ENCODE measurements at regions not wholly inside any gene's neighbourhood (a gene's known extent, or its start where the extent isn't known, plus 50 kb on each side); places are given as distances from the start of the nearest gene placed in this dataset.

DNA sequence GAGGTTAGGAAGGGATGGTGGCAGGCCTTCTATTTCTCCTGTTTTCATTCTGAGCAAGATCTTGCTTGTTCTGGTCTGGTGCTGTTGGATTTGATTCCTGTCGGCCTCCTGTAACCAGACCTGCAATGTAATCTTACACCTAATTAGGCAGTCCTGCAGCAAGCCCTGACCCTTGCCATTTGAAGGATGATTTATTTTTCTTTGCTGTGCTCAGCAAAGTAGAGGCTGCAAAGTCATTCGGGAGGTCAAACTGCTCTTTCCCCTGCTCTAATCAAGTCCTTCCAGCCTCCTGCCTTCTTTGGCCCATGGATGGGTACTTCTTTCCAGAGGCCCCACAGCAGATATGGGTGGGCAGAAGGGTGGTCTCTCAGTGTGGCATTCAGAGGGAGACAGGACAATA, 417.7 kb upstream of the USP24 start:
- H3K27ac ChIP-seq = no peak overlapping the region
- no peak for TF ChIP-seq ZFX (IDR thresholded peaks at IDR 0.05; ENCODE audit: borderline replicate concordance)
- TF ChIP-seq, protein P1, sequence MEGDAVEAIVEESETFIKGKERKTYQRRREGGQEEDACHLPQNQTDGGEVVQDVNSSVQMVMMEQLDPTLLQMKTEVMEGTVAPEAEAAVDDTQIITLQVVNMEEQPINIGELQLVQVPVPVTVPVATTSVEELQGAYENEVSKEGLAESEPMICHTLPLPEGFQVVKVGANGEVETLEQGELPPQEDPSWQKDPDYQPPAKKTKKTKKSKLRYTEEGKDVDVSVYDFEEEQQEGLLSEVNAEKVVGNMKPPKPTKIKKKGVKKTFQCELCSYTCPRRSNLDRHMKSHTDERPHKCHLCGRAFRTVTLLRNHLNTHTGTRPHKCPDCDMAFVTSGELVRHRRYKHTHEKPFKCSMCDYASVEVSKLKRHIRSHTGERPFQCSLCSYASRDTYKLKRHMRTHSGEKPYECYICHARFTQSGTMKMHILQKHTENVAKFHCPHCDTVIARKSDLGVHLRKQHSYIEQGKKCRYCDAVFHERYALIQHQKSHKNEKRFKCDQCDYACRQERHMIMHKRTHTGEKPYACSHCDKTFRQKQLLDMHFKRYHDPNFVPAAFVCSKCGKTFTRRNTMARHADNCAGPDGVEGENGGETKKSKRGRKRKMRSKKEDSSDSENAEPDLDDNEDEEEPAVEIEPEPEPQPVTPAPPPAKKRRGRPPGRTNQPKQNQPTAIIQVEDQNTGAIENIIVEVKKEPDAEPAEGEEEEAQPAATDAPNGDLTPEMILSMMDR (IDR thresholded peaks at IDR 0.05) = no peak

DNA sequence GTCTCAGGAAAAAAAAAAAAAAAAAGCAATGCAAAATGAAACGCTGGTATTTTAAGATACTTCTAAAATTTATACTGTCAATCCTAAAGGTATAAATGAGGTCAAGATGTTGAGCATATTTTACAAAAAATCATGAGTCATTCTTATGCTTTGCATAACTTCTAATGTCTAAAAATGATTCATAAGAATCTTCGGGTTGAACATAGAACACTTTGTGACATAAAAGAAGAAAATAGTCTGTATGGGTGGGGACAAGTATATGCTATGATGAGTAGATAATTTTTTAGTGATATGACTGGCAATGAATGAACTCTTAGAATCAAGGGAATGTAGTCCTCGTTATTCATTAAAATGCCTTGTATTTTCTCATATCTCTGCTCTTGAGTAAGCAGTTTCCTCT, 416.9 kb upstream of the USP24 start:
- TF ChIP-seq, protein P1 (IDR thresholded peaks at IDR 0.05) = no peak
- no peak for TF ChIP-seq ZFX (IDR thresholded peaks at IDR 0.05; ENCODE audit: borderline replicate concordance)
- no peak overlapping the region for H3K27ac ChIP-seq

DNA sequence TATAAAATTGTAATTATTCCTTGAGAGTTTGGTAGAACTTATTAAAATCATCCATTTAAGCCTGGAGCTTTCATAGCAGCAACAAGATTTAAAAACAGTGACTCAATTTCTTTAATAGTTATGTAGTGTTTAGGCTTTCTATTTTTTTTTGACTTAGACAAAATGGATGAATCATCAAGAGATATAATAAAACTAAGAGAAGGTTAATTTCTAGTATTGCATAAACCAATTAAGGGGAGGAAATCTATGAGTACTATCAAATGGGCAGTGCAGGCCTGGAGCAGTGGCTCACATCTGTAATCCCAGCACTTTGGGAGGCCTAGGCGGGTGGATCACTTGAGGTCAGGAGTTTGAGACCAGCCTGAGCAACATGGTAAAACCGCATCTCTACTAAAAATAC, 416.3 kb upstream of the USP24 start:
- H3K27ac ChIP-seq = no peak overlapping the region
- TF ChIP-seq, protein P1 (IDR thresholded peaks at IDR 0.05) = no peak
- no peak for TF ChIP-seq ZFX (IDR thresholded peaks at IDR 0.05; ENCODE audit: borderline replicate concordance)

- H3K27ac ChIP-seq = no peak overlapping the region
Measured at GRCh38 chr1:55626326-55626725, 411.2 kb upstream of the USP24 start.

DNA sequence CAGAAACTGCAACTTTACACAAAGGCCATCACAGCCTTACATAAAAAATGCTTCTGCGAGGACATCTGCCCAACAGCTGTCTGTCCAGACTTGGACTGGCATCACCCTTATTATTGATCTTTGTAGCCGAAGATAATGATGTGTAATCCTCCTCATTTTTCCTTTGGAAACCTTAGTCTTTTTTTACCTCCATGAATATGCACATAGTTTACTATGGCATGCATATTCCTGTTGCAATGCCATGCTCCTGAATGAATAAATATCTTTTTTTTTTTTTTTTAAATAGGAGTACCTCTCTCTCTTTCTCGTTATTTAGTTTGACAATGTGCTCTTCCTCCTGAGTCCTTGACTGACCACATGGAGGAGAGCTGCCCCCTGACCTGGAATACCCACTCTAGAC, 409.6 kb upstream of the USP24 start:
- H3K27ac ChIP-seq = no peak overlapping the region
- TF ChIP-seq, protein P1 (IDR thresholded peaks at IDR 0.05) = no peak
- TF ChIP-seq ZFX (IDR thresholded peaks at IDR 0.05; ENCODE audit: borderline replicate concordance) = no peak

More at GRCh38 chr1:55626326-55626725, 411.2 kb upstream of the USP24 start:
- no peak for TF ChIP-seq ZFX (IDR thresholded peaks at IDR 0.05; ENCODE audit: borderline replicate concordance)
- TF ChIP-seq, protein P1 (IDR thresholded peaks at IDR 0.05) = no peak

DNA sequence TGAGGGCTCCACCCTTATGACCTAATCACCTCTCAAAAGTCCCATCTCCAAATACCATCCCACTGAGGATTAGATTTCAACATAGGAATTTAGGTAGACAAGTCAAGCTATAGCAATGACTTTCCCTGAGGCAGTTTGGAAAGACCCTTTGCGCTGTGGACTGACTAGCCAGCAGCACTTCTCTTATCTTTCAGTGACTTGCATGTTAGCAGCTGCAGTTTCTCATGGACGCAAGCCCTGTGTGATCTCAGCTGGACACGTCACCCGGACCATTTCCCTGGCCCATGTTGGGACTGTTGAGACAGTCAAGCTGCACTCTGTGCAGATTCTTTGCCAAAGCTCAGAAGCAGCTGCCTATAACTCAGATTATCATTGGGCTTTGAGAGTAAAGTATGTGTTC, 408.1 kb upstream of the USP24 start:
- no peak overlapping the region for H3K27ac ChIP-seq
- TF ChIP-seq, protein P1 (IDR thresholded peaks at IDR 0.05) = no peak
- no peak for TF ChIP-seq ZFX (IDR thresholded peaks at IDR 0.05; ENCODE audit: borderline replicate concordance)

DNA sequence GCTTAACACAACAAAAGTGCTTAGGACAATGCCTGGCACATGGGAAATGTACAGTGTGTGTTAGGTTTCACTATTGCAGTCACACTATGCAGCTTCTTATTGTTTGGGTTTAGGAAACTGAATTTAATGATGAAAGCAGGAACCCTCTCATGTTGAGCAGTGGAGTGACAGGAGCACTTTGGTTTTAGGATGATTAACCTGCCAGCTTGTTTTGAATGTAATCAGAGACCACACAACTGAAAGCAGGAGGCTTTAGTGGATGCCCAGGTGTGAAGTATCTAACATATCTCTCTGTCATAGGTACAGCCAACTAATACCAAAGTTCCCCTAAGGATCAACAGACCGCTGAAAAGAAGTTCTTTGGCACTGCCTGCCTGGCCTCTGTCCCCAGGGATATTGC, 406.9 kb upstream of the USP24 start:
- no peak overlapping the region for H3K27ac ChIP-seq
- TF ChIP-seq ZFX (IDR thresholded peaks at IDR 0.05; ENCODE audit: borderline replicate concordance) = no peak
- TF ChIP-seq, protein P1 (IDR thresholded peaks at IDR 0.05) = no peak

All from 22Rv1 (cell line).